MM.1S (cell line): ENCODE measurements at regions not wholly inside any gene's neighbourhood (a gene's known extent, or its start where the extent isn't known, plus 50 kb on each side); places are given as distances from the start of the nearest gene placed in this dataset.

Experiments used
- DNase-seq: peaks from one replicate; pipeline ENCODE4 v3.0.0-alpha.2; 2015
- H2AFZ ChIP-seq: fragments of 300-600 bp; sonication (generic); 2 replicates; pipeline ENCODE4 v1.6.0; 2016; ENCODE audit warnings: antibody characterized with exemption, low read length
- H3F3A ChIP-seq: fragments of 300-600 bp; sonication (generic); 2 replicates; pipeline ENCODE4 v1.6.1; 2016; ENCODE audit warnings: mild to moderate bottlenecking, antibody characterized with exemption, low read length, moderate library complexity, mixed read lengths; ENCODE audit not compliant: insufficient read depth
- H3K27ac ChIP-seq: fragments of 300-600 bp; sonication (generic); 2 replicates; pipeline ENCODE4 v1.5.1; 2016; ENCODE audit warnings: mild to moderate bottlenecking, low read length
- H3K27me3 ChIP-seq: fragments of 300-600 bp; sonication (generic); replicated peaks from 2 replicates; pipeline ENCODE4 v1.6.0; 2016; ENCODE audit warnings: low read length; ENCODE audit not compliant: insufficient read depth
- H3K36me3 ChIP-seq: fragments of 300-600 bp; sonication (generic); replicated peaks from 2 replicates; pipeline ENCODE4 v1.6.1; 2016; ENCODE audit warnings: mild to moderate bottlenecking, low read length, mixed read lengths; ENCODE audit not compliant: insufficient read depth
- H3K4me1 ChIP-seq: fragments of 300-600 bp; sonication (generic); 2 replicates; pipeline ENCODE4 v1.6.1; 2016; ENCODE audit warnings: low read length, mixed read lengths
- H3K4me2 ChIP-seq: fragments of 300-600 bp; sonication (generic); 2 replicates; pipeline ENCODE4 v1.6.0; 2016; ENCODE audit warnings: low read depth, low read length
- H3K4me3 ChIP-seq: fragments of 300-600 bp; sonication (generic); 2 replicates; pipeline ENCODE4 v1.5.1; 2016; ENCODE audit warnings: low read length, mixed read lengths
- H3K79me2 ChIP-seq: fragments of 300-600 bp; sonication (generic); 2 replicates; pipeline ENCODE4 v1.6.1; 2016; ENCODE audit warnings: mixed run types, low read length, mixed read lengths
- H3K9ac ChIP-seq: fragments of 300-600 bp; sonication (generic); 2 replicates; pipeline ENCODE4 v1.6.1; 2016; ENCODE audit warnings: low read length, mixed read lengths
- H3K9me2 ChIP-seq: fragments of 300-600 bp; sonication (generic); replicated peaks from 2 replicates; pipeline ENCODE4 v1.6.1; 2016; ENCODE audit warnings: mild to moderate bottlenecking, low read length, mixed read lengths; ENCODE audit not compliant: insufficient read depth
- H3K9me3 ChIP-seq: fragments of 300-600 bp; sonication (generic); replicated peaks from 2 replicates; pipeline ENCODE4 v1.6.1; 2016; ENCODE audit warnings: mild to moderate bottlenecking, low read length, mixed read lengths; ENCODE audit not compliant: insufficient read depth
- H4K20me1 ChIP-seq: fragments of 300-600 bp; sonication (generic); 2 replicates; pipeline ENCODE4 v1.6.1; 2016; ENCODE audit warnings: mild to moderate bottlenecking, low read length, moderate library complexity, mixed read lengths; ENCODE audit not compliant: insufficient read depth
- EZH2 ChIP-seq: fragments of 300-600 bp; sonication (generic); optimal IDR thresholded peaks from 2 replicates; pipeline ENCODE3; 2017; ENCODE audit warnings: low read depth, mild to moderate bottlenecking, antibody characterized with exemption, low read length, mixed read lengths
- EZH2phosphoT487 ChIP-seq: fragments of 300-600 bp; sonication (generic); IDR thresholded peaks from 2 replicates; pipeline ENCODE4 v1.6.1; 2018; ENCODE audit warnings: antibody characterized with exemption, low read length
- TF ChIP-seq, protein P1 (sequence below): fragments of 300-600 bp; sonication (generic); IDR thresholded peaks from 2 replicates; pipeline ENCODE4 v1.5.1; 2016; ENCODE audit warnings: antibody characterized with exemption, low read length, mixed read lengths

DNA sequence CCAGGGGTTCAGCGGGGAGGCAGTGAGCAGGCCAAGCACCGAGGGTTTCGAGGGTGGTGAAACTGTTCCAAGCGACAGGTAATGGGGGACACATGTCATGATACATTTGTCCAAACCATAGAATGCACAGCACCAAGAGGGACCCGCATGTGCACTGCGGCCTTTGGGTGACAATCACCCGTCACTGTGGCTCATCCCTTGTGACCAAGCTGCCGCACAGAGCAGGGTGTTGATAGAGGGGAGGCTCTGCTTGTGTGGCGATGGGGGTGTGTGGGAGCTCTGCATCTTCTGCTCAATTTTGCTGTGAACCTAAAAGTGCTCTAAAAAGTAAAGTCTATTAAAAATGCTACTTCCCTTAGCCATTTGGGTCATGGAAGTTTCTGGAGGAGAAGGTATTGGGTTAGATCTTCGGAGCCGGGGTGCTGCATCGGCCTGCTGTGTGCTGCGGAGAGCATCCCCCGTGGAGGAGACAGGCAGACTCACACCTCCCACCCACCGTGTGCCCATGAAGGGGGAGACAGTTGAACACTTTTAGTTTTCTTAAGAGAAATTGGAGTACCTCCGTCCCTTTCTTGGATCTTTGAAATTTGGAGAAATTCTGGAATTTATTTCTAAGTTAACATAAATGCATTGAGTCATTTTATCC, 280.4 kb upstream of the IRX2 start:
- Histone ChIP-seq H3K79me2 (no peaks in the 10 kb centered on the region), H3K4me1 (no peaks in the 10 kb centered on the region), H4K20me1 (no peaks in the 10 kb centered on the region), H3K36me3 (no peaks in the 10 kb centered on the region), H3K9ac (no peak overlapping the region), H2AFZ (no peak overlapping the region), H3F3A (no peaks in the 10 kb centered on the region), H3K4me3 (no peak overlapping the region), H3K27me3 (no peaks in the 10 kb centered on the region), H3K27ac (no peak overlapping the region), H3K4me2 (no peak overlapping the region), H3K9me2 (no peaks in the 10 kb centered on the region), H3K9me3 (no peaks in the 10 kb centered on the region)
- TF ChIP-seq EZH2 (no peak), EZH2phosphoT487 (no peak)
- TF ChIP-seq, protein P1, sequence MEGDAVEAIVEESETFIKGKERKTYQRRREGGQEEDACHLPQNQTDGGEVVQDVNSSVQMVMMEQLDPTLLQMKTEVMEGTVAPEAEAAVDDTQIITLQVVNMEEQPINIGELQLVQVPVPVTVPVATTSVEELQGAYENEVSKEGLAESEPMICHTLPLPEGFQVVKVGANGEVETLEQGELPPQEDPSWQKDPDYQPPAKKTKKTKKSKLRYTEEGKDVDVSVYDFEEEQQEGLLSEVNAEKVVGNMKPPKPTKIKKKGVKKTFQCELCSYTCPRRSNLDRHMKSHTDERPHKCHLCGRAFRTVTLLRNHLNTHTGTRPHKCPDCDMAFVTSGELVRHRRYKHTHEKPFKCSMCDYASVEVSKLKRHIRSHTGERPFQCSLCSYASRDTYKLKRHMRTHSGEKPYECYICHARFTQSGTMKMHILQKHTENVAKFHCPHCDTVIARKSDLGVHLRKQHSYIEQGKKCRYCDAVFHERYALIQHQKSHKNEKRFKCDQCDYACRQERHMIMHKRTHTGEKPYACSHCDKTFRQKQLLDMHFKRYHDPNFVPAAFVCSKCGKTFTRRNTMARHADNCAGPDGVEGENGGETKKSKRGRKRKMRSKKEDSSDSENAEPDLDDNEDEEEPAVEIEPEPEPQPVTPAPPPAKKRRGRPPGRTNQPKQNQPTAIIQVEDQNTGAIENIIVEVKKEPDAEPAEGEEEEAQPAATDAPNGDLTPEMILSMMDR: no peak
- no peak for DNase-seq

DNA sequence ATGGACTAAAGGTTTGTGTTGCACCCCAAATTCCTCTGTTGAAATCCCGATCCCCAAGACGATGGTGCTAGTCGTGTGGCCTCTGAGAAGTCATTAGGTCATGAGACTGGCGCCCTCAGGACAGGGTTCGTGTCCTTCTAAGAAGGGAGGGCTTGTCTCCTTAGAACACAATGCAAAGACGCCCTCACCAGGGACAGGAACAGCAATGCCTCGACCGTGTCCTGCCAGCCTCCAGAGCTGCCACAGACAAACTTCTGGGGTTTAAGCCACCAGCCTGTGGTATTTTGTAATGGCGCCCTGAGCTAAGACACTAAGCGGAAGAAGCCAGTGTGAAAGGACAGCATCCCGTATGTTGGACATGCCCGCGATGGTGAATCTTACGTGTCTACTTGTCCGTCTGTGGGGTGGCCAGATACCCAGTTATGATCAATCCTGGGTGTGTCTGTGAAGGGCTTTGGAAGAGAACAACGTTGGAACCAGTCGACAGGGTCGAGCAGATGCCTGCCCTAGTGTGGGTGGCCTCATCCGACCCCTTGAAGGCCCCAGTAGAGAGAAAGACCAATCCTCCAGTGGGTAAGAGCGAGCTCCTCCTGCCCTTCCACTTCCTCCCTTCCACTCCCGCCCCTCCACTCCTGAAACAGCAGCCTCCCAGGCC, 279.2 kb upstream of the IRX2 start:
- no peak overlapping the region for H3K9ac ChIP-seq
- H3K79me2 ChIP-seq: no peaks in the 10 kb centered on the region
- no peak overlapping the region for H3K4me2 ChIP-seq
- H4K20me1 ChIP-seq: no peaks in the 10 kb centered on the region
- H3K9me3 ChIP-seq: no peaks in the 10 kb centered on the region
- H3K4me1 ChIP-seq: no peaks in the 10 kb centered on the region
- no peaks in the 10 kb centered on the region for H3F3A ChIP-seq
- H3K4me3 ChIP-seq: no peak overlapping the region
- no peaks in the 10 kb centered on the region for H3K27me3 ChIP-seq
- no peak overlapping the region for H2AFZ ChIP-seq
- no peak for DNase-seq
- no peaks in the 10 kb centered on the region for H3K36me3 ChIP-seq
- H3K9me2 ChIP-seq: no peaks in the 10 kb centered on the region
- TF ChIP-seq EZH2phosphoT487: no peak
- no peak overlapping the region for H3K27ac ChIP-seq

DNA sequence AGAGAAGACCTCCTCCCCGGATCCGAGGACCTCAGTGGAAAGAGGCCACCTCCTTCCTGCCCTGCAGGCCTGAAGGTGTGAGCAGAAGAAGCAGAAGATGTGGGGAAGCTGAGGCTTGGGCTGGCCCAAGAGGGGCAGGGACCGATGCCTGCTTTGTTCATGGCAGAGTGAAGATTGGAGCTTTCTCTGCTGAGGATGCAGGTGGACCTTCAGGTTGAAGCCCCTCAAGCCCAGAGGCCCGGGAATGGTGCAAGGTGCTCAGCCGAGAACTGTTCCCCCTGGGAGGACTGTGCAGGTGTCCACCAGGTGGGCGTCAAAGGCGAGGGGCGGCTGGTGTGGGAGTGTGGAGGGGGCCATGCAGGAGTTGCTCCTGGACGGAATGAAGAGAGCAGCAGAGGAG, 277.9 kb upstream of the IRX2 start:
- Histone ChIP-seq H3K27me3 (no peaks in the 10 kb centered on the region), H3K4me2 (no peak overlapping the region), H3K4me3 (no peak overlapping the region), H3K4me1 (no peaks in the 10 kb centered on the region), H3K27ac (no peak overlapping the region), H3K9me3 (no peaks in the 10 kb centered on the region), H3F3A (no peaks in the 10 kb centered on the region), H3K9ac (no peak overlapping the region), H4K20me1 (no peaks in the 10 kb centered on the region), H3K79me2 (no peaks in the 10 kb centered on the region), H3K9me2 (no peaks in the 10 kb centered on the region), H3K36me3 (no peaks in the 10 kb centered on the region), H2AFZ (no peak overlapping the region)
- DNase-seq: no peak
- TF ChIP-seq, protein P1: no peak
- TF ChIP-seq EZH2 (no peak), EZH2phosphoT487 (no peak)
